Liver (tissue), 8 donors: ENCODE measurements at regions not wholly inside any gene's neighbourhood (a gene's known extent, or its start where the extent isn't known, plus 50 kb on each side); places are given as distances from the start of the nearest gene placed in this dataset.
"Not testable (repeated sequence)": the region's sequence is repeated elsewhere in the genome, so short reads cannot be mapped to it uniquely, and the experiment has no call there.

Experiments used
- DNase-seq: peaks from one replicate; pipeline ENCODE4 v3.0.0-alpha.2; 2017; ENCODE audit warnings: low spot score
- H3K27ac ChIP-seq, 2 donors: one replicate each; pipeline ENCODE4 v1.7.0; 2013; ENCODE audit warnings: inconsistent platforms in 2 of 2, low read length in 2 of 2, control low read depth in 1 of 2, low read depth in 1 of 2, mild to moderate bottlenecking in 1 of 2
- H3K27me3 ChIP-seq, 4 donors: one replicate each; pipeline versions ENCODE4 v1.6.1 to v1.7.0; 2013; ENCODE audit warnings: low read length in 3 of 4, inconsistent platforms in 1 of 4, mild to moderate bottlenecking in 1 of 4, moderate library complexity in 1 of 4; ENCODE audit not compliant: control insufficient read depth in 4 of 4, insufficient read depth in 4 of 4
- H3K36me3 ChIP-seq, 4 donors: one replicate each; pipeline versions ENCODE4 v1.6.1 to v1.7.0; 2013; ENCODE audit warnings: low read length in 3 of 4, mild to moderate bottlenecking in 3 of 4, low read depth in 1 of 4, moderate library complexity in 1 of 4; ENCODE audit not compliant: control insufficient read depth in 4 of 4, insufficient read depth in 3 of 4
- H3K4me1 ChIP-seq, 4 donors: one replicate each; pipeline versions ENCODE4 v1.6.1 to v1.7.0; 2013; ENCODE audit warnings: low read length in 3 of 4, mild to moderate bottlenecking in 3 of 4, moderate library complexity in 1 of 4; ENCODE audit not compliant: control insufficient read depth in 4 of 4, insufficient read depth in 4 of 4
- H3K4me3 ChIP-seq, 3 donors: one replicate each; pipeline versions ENCODE4 v1.6.1 to v1.7.0; 2013; ENCODE audit warnings: low read length in 3 of 3, control low read depth in 1 of 3, low read depth in 1 of 3, mild to moderate bottlenecking in 1 of 3
- H3K9ac ChIP-seq, 2 donors: one replicate each; pipeline ENCODE4 v1.7.0; 2013; ENCODE audit warnings: low read length in 2 of 2, mild to moderate bottlenecking in 2 of 2, moderate library complexity in 2 of 2, control low read depth in 1 of 2, low read depth in 1 of 2
- H3K9me3 ChIP-seq, 4 donors: one replicate each; pipeline versions ENCODE4 v1.6.1 to v1.7.0; 2013; ENCODE audit warnings: low read length in 3 of 4; ENCODE audit not compliant: control insufficient read depth in 4 of 4
- FOXA1 ChIP-seq: IDR thresholded peaks from 2 replicates; pipeline ENCODE4 v1.6.1; 2016; ENCODE audit warnings: antibody characterized with exemption
- HNF4G ChIP-seq: IDR thresholded peaks from 2 replicates; pipeline ENCODE4 v1.6.1; 2016; ENCODE audit warnings: antibody characterized with exemption
- TAF1 ChIP-seq: conservative IDR thresholded peaks from 2 replicates; pipeline ENCODE4 v1.6.1; 2016; ENCODE audit warnings: antibody characterized with exemption, mild to moderate bottlenecking
- WGBS: extraction: QIAGEN DNeasy Blood & Tissue Kit; methylation state at CpG from one replicate; pipeline ENCODE4 v1.1.7; 2013; 5-methylcytosine and 5-hydroxymethylcytosine counted together
- TF ChIP-seq, protein P1 (sequence below): IDR thresholded peaks from 2 replicates; pipeline ENCODE4 v1.6.1; 2016; ENCODE audit warnings: antibody characterized with exemption, mild to moderate bottlenecking
- TF ChIP-seq, protein P2 (sequence below): fragments of 150-350 bp; IDR thresholded peaks from 2 replicates; pipeline ENCODE4 v1.5.1; 2017; ENCODE audit warnings: improper control_type of control experiment, low read depth, low read length; ENCODE audit not compliant: missing input control
- donor health status: healthy.
- donor health status: healthy.
- donor health status: healthy.
- donor health status: healthy.
- donor health status: healthy.

DNA sequence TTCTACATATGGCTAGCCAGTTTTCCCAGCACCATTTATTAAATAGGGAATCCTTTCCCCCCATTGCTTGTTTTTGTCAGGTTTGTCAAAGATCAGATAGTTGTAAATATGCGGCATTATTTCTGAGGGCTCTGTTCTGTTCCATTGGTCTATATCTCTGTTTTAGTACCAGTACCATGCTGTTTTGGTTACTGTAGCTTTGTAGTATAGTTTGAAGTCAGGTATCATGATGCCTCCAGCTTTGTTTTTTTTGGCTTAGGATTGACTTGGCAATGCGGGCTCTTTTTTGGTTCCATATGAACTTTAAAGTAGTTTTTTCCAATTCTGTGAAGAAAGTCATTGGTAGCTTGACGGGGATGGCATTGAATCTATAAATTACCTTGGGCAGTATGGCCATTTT lies 60.0 kb upstream of the GPC3 start:
- not testable (repeated sequence) for H3K4me3 ChIP-seq, H3K9me3 ChIP-seq, H3K27me3 ChIP-seq, DNase-seq, H3K27ac ChIP-seq, H3K9ac ChIP-seq, H3K36me3 ChIP-seq, H3K4me1 ChIP-seq
- WGBS: 80% methylated on average over 2 of the region's 3 CpGs

DNA sequence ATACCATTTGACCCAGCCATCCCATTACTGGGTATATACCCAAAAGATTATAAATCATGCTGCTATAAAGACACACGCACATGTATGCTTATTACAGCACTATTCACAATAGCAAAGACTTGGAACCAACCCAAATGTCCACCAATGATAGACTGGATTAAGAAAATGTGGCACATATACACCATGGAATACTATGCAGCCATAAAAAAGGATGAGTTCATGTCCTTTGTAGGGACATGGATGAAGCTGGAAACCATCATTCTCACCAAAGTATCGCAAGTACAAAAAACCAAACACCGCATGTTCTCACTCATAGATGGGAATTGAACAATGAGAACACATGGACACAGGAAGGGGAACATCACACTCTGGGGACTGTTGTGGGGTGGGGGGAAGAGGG lies 81.7 kb upstream of the GPC3 start:
- not testable (repeated sequence) for H3K27me3 ChIP-seq, H3K27ac ChIP-seq, H3K4me1 ChIP-seq, DNase-seq, H3K4me3 ChIP-seq, H3K36me3 ChIP-seq, H3K9me3 ChIP-seq, H3K9ac ChIP-seq
- WGBS: 96% methylated on average over 3 of the region's 3 CpGs

DNA sequence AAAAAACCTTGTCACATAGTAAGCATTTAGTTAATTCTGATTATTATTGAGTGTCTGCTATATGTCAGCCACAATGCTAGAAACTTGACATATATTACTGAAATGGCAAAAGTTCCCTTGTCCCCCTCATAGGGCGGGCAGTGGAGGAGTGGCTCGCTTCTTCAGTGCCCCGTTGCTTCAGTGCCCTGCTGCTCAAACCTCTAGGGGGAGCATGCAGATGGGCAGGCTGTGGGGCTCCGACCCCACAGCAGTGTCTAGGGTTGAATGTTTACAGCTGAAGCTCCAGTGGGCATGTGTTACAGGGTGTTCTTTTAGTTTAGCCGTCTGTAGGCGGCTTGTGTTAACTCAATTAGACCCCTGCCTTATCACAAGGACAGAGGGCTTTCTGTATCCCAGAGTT lies 86.5 kb upstream of the GPC3 start:
- H3K27ac ChIP-seq, H3K36me3 ChIP-seq, H3K4me3 ChIP-seq, H3K27me3 ChIP-seq, H3K9ac ChIP-seq, H3K4me1 ChIP-seq, H3K9me3 ChIP-seq, DNase-seq: not testable (repeated sequence)
- WGBS: 89% methylated on average over 6 of the region's 6 CpGs

DNA sequence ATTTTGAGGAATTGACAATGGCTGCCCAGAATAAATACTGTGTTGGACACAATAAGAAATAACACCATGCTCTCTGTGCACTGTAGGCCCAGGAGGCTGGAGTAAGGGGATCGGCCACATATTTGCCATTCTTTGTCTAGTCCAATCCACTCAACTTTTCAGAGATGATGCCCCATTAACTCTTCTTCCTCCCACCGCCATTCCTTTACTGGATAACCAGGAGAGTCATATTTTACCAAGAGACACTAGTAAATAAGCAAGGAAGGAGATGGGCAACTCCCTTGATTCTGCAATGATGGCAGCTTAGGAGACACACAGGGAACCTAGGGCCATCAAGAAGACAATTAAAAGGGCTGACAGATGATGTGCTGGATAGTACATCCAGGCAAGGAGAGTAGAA lies 87.9 kb upstream of the GPC3 start:
- Histone ChIP-seq H3K36me3 (no peaks in the 10 kb centered on the region), H3K9ac (no peak overlapping the region), H3K27ac (no peak overlapping the region), H3K4me1 (no peaks in the 10 kb centered on the region), H3K4me3 (no peak overlapping the region), H3K27me3 (peaks cover 0 to 6% (median 0%) of the 10 kb centered on the region in 4 donors), H3K9me3 (no peaks in the 10 kb centered on the region)
- DNase-seq: no peak
- TF ChIP-seq FOXA1 (no peak), HNF4G (no peak), TAF1 (no peak)
- TF ChIP-seq, protein P1, sequence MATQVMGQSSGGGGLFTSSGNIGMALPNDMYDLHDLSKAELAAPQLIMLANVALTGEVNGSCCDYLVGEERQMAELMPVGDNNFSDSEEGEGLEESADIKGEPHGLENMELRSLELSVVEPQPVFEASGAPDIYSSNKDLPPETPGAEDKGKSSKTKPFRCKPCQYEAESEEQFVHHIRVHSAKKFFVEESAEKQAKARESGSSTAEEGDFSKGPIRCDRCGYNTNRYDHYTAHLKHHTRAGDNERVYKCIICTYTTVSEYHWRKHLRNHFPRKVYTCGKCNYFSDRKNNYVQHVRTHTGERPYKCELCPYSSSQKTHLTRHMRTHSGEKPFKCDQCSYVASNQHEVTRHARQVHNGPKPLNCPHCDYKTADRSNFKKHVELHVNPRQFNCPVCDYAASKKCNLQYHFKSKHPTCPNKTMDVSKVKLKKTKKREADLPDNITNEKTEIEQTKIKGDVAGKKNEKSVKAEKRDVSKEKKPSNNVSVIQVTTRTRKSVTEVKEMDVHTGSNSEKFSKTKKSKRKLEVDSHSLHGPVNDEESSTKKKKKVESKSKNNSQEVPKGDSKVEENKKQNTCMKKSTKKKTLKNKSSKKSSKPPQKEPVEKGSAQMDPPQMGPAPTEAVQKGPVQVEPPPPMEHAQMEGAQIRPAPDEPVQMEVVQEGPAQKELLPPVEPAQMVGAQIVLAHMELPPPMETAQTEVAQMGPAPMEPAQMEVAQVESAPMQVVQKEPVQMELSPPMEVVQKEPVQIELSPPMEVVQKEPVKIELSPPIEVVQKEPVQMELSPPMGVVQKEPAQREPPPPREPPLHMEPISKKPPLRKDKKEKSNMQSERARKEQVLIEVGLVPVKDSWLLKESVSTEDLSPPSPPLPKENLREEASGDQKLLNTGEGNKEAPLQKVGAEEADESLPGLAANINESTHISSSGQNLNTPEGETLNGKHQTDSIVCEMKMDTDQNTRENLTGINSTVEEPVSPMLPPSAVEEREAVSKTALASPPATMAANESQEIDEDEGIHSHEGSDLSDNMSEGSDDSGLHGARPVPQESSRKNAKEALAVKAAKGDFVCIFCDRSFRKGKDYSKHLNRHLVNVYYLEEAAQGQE: no peak
- TF ChIP-seq, protein P2, sequence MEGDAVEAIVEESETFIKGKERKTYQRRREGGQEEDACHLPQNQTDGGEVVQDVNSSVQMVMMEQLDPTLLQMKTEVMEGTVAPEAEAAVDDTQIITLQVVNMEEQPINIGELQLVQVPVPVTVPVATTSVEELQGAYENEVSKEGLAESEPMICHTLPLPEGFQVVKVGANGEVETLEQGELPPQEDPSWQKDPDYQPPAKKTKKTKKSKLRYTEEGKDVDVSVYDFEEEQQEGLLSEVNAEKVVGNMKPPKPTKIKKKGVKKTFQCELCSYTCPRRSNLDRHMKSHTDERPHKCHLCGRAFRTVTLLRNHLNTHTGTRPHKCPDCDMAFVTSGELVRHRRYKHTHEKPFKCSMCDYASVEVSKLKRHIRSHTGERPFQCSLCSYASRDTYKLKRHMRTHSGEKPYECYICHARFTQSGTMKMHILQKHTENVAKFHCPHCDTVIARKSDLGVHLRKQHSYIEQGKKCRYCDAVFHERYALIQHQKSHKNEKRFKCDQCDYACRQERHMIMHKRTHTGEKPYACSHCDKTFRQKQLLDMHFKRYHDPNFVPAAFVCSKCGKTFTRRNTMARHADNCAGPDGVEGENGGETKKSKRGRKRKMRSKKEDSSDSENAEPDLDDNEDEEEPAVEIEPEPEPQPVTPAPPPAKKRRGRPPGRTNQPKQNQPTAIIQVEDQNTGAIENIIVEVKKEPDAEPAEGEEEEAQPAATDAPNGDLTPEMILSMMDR: no peak
- WGBS: 95% methylated on average over 2 of the region's 2 CpGs
